GM18868 (cell line): ENCODE measurements at regions not wholly inside any gene's neighbourhood (a gene's known extent, or its start where the extent isn't known, plus 50 kb on each side); places are given as distances from the start of the nearest gene placed in this dataset.

Experiments
- ATAC-seq: cut with Tn5 transposase; IDR thresholded peaks from one replicate; pipeline ENCODE4 v1.9.1; 2021; ENCODE audit warnings: mild to moderate bottlenecking, moderate library complexity; ENCODE audit not compliant: unreplicated experiment

- no peak for ATAC-seq
Observed at GRCh38 chr16:86372193-86372592, 138.1 kb upstream of the FOXF1 start.

GRCh38 chr16:86373276-86373901, 136.9 kb upstream of the FOXF1 start:
- no peak for ATAC-seq

GRCh38 chr16:86374603-86375130, 135.7 kb upstream of the FOXF1 start:
- no peak for ATAC-seq

GRCh38 chr16:86375364-86375763, 135.0 kb upstream of the FOXF1 start:
- ATAC-seq = no peak

- no peak for ATAC-seq
Observed at GRCh38 chr16:86375851-86376250, 134.5 kb upstream of the FOXF1 start.

- no peak for ATAC-seq
Observed at GRCh38 chr16:86376837-86377236, 133.5 kb upstream of the FOXF1 start.

- ATAC-seq = no peak
Observed at GRCh38 chr16:86377251-86378022, 132.9 kb upstream of the FOXF1 start.

GRCh38 chr16:86378128-86378527, 132.2 kb upstream of the FOXF1 start:
- ATAC-seq = no peak

GRCh38 chr16:86378831-86379504, 131.4 kb upstream of the FOXF1 start:
- no peak for ATAC-seq

- ATAC-seq = no peak
Observed at GRCh38 chr16:86379505-86379846, 130.9 kb upstream of the FOXF1 start.

GRCh38 chr16:86380030-86380429, 130.3 kb upstream of the FOXF1 start:
- no peak for ATAC-seq

GRCh38 chr16:86381491-86381890, 128.8 kb upstream of the FOXF1 start:
- ATAC-seq = no peak

GRCh38 chr16:86382067-86382773, 128.1 kb upstream of the FOXF1 start:
- ATAC-seq = no peak

GRCh38 chr16:86382774-86383407, 127.4 kb upstream of the FOXF1 start:
- ATAC-seq = no peak

GRCh38 chr16:86383488-86384262, 126.7 kb upstream of the FOXF1 start:
- ATAC-seq = no peak

GRCh38 chr16:86384263-86384649, 126.1 kb upstream of the FOXF1 start:
- ATAC-seq = no peak

GRCh38 chr16:86384980-86385379, 125.3 kb upstream of the FOXF1 start:
- ATAC-seq = no peak

- no peak for ATAC-seq
Observed at GRCh38 chr16:86387468-86388440, 122.6 kb upstream of the FOXF1 start.

GRCh38 chr16:86388976-86389375, 121.4 kb upstream of the FOXF1 start:
- no peak for ATAC-seq
